ENCODE measurements at regions not wholly inside any gene's neighbourhood (a gene's known extent, or its start where the extent isn't known, plus 50 kb on each side); places are given as distances from the start of the nearest gene placed in this dataset.
A peak's percentile ranks its signal among the peaks of the same experiment; 100 is the strongest.

GRCh38 chr15:39092761-39093160 lies 488.1 kb upstream of the THBS1 start:
- no peak for DNase-seq

GRCh38 chr15:39094116-39094515 lies 486.8 kb upstream of the THBS1 start:
- DNase-seq = peak; percentile 45

- no peak for DNase-seq
Measured at GRCh38 chr15:39095218-39095879, 485.5 kb upstream of the THBS1 start.

GRCh38 chr15:39096608-39097205 lies 484.2 kb upstream of the THBS1 start:
- no peak for DNase-seq

- no peak for DNase-seq
Measured at GRCh38 chr15:39099524-39099923, 481.4 kb upstream of the THBS1 start.

DNA sequence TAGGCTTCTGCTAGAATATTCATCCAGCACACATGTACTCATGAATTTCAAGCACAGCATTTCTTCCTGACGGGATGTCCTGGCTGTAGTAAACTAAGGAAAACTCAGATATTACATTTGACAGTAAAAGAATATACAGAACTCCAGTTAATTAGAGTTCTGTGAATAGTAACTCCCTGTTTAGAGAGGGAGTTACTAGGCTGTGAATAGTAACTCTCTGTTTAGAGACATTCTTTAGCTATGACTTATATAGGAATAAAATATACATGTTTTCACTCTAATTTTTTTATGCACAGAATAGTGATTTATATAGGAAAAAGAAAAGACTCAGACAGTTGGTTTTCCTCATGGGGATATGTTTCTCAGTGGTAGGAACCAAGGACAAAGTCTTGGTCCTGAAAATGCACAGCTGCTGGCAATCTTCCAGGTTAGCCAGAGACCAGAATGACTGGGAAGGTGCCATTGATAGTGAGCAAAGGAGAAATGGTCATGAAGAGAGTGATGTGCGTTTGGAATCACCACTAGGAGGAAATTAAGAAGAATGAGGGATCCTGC lies 480.7 kb upstream of the THBS1 start:
- peak; percentile 68 for DNase-seq

DNA sequence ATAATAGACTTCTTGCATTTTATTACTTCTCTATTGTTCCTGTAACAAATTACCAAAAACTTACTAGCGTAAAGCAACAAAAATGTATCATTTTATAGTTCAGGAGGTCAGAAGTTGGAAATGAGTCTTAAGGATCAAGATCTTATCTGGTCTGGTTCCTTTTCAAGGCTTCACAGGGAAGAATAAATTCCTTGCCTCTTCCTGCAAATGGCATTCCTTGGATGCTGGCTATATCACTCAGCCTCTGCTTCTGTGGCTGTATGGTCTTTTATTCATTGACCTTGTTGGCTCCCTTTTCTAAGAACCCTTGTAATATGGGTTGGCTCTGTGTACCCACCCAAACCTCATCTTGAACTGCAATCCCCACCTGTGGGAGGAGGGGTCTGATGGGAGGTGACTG lies 478.4 kb upstream of the THBS1 start:
- DNase-seq = peak; percentile 68

GRCh38 chr15:39106950-39107349 lies 473.9 kb upstream of the THBS1 start:
- DNase-seq = peak; percentile 84

DNA sequence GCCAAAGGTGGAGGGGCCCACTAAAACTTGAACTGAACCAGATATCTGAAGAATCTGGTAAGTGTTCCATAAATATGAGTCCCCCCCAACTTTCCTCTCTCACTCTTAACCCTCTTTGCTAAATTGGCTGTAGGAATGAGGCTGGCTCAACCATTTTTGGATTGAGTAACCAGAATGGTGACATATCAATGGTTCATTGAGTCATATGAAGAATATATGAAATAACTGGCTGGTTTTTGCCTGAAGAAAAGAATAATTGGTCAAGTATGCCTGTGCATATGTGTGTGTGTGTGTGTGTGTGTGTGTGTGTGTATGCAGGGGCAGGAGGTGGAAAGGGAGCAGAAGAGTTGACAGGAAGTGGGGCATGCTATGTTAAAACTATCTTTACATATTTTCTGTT lies 472.9 kb upstream of the THBS1 start:
- no peak for DNase-seq

GRCh38 chr15:39110336-39110735 lies 470.5 kb upstream of the THBS1 start:
- peak; percentile 89 for DNase-seq

DNA sequence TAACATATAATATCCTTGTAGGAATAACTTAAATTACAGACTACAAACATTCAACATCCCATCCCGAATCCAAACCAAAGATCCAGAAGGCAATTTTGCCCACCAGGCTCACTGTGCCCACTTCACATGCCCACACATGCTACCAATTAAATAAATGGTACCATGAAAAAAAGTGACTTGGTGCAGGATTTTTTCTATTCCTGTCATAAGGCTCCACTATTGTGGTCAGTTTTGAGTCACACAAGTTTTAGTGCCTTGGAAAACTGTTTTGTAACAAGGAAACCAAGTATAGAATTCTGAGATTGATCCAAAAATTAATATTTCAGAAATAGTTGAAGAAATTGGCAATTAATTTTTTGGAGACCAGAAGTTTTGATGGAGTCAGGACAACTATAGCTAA lies 470.1 kb upstream of the THBS1 start:
- DNase-seq = no peak

DNA sequence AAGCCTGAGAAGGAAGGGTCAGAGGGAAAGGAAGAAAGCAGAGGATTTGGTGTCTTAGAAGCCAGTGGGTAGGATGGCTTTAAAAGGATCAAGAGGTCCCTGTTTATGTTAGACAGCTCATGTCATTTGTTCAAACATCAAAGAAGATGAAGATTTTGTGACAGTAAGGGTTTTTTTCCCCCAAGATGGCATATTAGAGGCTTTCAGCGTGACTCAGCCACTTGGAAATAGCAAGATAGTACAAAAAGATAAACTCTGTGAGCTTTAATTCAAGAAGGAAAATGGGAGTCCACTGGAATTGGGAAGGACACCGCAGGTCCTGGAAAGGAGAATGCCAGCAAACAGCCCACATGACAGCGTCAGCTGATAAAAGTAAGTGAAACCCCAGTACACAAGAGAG lies 467.1 kb upstream of the THBS1 start:
- DNase-seq = no peak

GRCh38 chr15:39114690-39115378 lies 466.0 kb upstream of the THBS1 start:
- no peak for DNase-seq

DNA sequence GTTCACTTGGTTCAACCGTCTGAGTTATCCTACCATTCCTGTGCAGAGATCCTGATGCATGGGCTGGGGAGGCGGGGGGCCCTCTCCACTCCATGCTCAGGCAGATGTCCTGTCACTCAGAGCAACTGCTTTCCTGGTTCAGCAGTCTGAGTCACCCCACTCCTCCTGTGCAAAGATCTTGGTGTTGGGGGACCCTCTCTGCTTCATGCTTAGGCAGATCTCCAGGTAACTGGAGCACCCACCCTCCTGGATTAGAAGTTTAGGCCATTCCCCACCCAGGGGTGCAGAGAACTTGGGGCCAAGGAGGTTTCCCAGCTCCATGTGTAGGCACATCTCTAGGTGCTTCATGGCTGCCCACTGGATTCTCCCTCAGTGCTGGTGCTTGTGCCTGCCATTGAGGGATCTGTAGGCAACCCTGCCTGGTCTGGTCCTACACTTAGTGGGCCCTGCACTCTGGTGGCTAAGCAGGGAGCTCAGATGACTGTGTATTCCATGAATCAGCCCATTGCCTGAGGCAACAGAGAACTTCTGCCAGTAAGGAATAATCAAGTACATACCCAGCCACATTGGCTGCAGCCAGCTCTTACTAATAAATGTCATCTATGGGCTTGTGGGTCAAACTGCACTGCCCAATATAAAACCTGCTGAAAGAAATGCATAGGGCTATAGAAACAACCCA lies 465.4 kb upstream of the THBS1 start:
- no peak for DNase-seq

DNA sequence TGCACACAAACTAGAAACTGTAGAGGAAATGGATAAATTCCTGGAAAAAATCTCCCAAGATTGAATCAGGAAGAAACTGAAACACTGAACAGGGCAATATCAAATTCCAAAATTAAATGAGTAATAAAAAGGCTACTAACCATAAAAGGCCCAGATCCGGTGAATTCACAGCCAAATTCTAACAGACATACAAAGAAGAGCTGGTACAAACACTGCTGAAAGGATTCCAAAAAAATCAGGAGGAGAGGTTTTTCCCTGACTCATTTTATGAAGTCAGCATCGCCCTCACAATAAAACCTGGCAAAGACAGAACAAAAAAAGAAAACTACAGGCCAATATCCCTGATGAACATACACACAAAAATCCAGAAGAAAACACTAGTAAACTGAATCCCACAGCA lies 462.4 kb upstream of the THBS1 start:
- DNase-seq = peak; percentile 89

- DNase-seq = no peak
Measured at GRCh38 chr15:39124155-39124552, 456.7 kb upstream of the THBS1 start.

GRCh38 chr15:39124553-39125171 lies 456.2 kb upstream of the THBS1 start:
- no peak for DNase-seq

- no peak for DNase-seq
Measured at GRCh38 chr15:39125226-39125625, 455.7 kb upstream of the THBS1 start.

DNA sequence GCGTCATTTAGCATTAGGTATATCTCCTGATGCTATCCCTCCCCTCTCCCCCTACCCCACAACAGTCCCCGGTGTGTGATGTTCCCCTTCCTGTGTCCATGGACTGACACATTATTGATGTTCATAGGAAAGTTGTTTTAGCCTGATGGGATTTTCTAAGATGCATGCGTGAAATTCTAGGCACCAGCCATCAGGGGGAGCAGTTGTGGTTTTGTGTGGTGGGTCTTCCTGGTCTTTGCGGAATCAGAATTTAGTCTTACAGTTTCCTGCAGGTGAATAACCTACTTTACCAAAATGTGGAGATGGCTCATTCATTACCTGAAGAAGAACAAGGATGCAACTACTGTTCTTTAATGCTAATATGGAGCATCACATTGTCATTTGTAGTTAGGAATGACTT lies 455.0 kb upstream of the THBS1 start:
- DNase-seq = no peak

GRCh38 chr15:39127151-39127790 lies 453.6 kb upstream of the THBS1 start:
- DNase-seq = no peak

DNA sequence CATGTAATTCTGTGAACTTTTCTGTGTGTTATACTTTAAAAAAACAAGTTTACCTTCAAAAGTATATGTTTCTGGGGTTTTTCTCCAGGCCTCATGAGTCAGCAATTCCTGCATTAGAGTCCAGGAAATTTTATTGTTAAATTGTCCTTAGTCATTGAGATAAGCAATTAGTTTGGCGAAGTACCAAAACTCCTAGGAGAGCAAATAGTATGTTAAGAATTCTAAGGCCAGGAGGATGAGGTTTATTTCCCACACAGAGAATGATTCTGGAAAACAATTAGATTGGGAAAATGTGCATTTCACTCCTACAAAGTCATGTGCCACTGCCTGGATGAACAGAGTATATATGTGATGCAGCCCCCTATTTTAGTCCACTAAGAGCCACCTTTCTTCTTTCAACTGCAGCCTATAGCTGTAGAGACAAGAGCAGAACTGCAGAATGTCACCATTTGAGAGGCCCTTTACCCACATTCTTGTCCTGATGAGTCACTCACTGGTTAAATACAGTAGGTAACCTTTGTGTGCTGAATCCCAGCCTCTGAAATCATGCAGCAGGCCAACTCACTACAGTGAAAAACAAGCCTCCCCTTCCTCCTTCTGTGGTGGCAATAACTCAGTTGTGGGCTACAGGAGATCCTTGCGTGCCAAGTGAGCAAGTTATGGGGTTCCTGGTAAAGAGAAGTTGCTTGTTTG lies 452.8 kb upstream of the THBS1 start:
- DNase-seq = peak; percentile 97

- no peak for DNase-seq
Measured at GRCh38 chr15:39128746-39129145, 452.1 kb upstream of the THBS1 start.

All from fibroblast of skin of abdomen (primary cell).